ENCODE measurements at regions not wholly inside any gene's neighbourhood (a gene's known extent, or its start where the extent isn't known, plus 50 kb on each side); places are given as distances from the start of the nearest gene placed in this dataset.

- DNase-seq (ENCODE audit: insufficient read length, low spot score) = no peak
- no peak for TF ChIP-seq CTCF (IDR thresholded peaks at IDR 0.05; ENCODE audit: insufficient read depth, missing control alignments)
- FAIRE-seq = no peak
Observed at GRCh38 chr2:217332866-217333265, 473.0 kb upstream of the TNP1 start.

DNA sequence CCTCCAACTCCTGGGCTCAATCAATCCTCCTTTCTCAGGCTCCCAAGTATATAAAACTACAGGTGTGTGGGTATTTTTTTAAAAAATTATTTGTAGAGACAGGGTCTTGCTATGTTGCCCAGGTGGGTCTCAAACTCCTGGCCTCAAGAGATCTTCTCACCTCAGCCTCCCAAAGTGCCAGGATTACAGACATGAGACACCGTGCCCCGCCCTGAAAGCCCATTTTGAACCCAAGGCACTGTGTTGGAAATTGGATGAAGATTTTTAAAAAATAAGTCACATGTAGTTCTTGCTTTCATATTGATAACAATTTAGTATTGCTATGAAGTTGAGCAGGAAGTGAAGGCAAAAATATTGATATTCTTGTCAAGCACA lies 472.5 kb upstream of the TNP1 start:
- no peak for TF ChIP-seq CTCF (IDR thresholded peaks at IDR 0.05; ENCODE audit: insufficient read depth, missing control alignments)
- FAIRE-seq (no peak), DNase-seq (ENCODE audit: insufficient read length, low spot score) (no peak)

DNA sequence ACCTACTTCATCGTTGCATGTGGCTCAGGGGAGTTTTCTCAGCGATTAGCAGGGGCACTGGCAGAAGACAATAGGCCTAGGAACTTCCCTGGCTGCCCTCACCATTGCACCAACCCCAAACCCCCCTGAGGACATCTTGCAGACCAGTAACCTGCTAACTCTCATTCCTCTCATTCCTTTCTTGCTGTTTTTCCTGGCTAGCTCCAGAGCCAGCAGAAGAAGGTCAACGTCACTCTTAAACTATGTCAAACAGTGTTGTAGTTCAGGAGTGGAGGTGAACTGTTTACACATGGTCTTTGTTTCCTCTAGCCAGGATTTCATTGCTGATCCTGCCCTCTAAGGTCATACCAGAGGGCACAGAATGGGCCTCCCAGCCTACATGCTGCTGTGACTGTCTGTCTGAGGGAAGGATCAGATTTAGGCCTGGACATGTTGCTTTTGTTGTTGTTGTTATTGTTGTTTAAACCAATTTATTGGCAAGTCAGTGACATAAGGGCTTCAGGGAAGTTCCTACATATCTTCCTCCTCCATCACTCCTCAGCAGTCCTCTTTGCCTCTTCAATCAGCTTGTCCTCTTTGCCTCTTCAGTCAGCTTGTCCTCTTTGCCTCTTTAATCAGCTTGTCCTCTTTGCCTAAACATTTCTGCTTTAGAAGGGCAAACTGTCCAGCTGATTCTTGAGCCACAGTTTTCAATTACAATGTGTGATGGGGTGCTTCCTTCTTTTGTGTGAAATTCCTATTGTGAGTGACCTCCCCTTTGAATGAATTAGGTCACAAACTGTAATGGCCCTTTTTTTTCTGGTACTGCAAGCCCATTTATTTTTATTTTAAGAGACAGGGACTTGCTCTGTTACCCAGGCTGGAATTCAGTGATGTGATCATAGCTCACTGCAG lies 471.9 kb upstream of the TNP1 start:
- FAIRE-seq (no peak), DNase-seq (ENCODE audit: insufficient read length, low spot score) (no peak)
- TF ChIP-seq CTCF (IDR thresholded peaks at IDR 0.05; ENCODE audit: insufficient read depth, missing control alignments) = no peak

DNA sequence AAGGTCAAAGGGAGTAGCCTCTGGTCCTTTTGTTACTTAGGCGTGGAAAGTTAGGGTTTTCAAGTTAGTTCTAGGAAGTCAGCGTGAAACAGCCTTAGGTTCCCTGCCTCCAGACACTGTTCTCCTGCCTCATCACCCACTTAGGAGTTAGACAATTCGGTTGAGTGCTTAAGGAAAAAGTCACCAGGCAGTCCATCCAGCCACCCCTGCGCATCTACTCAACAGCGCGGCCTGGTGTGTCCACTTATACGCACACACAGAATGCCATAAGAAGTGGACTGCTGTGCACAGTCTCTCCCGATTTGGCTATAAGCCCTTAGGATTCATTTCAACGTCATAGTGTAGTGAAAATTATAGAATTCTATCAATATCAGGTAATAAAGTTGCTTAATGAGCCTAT lies 470.8 kb upstream of the TNP1 start:
- FAIRE-seq = no peak
- no peak for DNase-seq (ENCODE audit: insufficient read length, low spot score)
- TF ChIP-seq CTCF (IDR thresholded peaks at IDR 0.05; ENCODE audit: insufficient read depth, missing control alignments) = no peak

- DNase-seq (ENCODE audit: insufficient read length, low spot score) (no peak), FAIRE-seq (no peak)
- no peak for TF ChIP-seq CTCF (IDR thresholded peaks at IDR 0.05; ENCODE audit: insufficient read depth, missing control alignments)
Observed at GRCh38 chr2:217329023-217329431, 469.2 kb upstream of the TNP1 start.

- FAIRE-seq (no peak), DNase-seq (ENCODE audit: insufficient read length, low spot score) (no peak)
- TF ChIP-seq CTCF (IDR thresholded peaks at IDR 0.05; ENCODE audit: insufficient read depth, missing control alignments) = no peak
Observed at GRCh38 chr2:217328622-217328978, 468.7 kb upstream of the TNP1 start.

GRCh38 chr2:217327953-217328621 lies 468.2 kb upstream of the TNP1 start:
- TF ChIP-seq CTCF (IDR thresholded peaks at IDR 0.05; ENCODE audit: insufficient read depth, missing control alignments) = no peak
- FAIRE-seq (no peak), DNase-seq (ENCODE audit: insufficient read length, low spot score) (no peak)
